HG02798 (cell line): ENCODE measurements at regions not wholly inside any gene's neighbourhood (a gene's known extent, or its start where the extent isn't known, plus 50 kb on each side); places are given as distances from the start of the nearest gene placed in this dataset.
"Not testable (repeated sequence)": the region's sequence is repeated elsewhere in the genome, so short reads cannot be mapped to it uniquely, and the experiment has no call there.

Experiments
- ATAC-seq: cut with Tn5 transposase; IDR thresholded peaks from one replicate; pipeline ENCODE4 v1.9.1; 2021; ENCODE audit warnings: mild to moderate bottlenecking; ENCODE audit not compliant: unreplicated experiment, poor library complexity

DNA sequence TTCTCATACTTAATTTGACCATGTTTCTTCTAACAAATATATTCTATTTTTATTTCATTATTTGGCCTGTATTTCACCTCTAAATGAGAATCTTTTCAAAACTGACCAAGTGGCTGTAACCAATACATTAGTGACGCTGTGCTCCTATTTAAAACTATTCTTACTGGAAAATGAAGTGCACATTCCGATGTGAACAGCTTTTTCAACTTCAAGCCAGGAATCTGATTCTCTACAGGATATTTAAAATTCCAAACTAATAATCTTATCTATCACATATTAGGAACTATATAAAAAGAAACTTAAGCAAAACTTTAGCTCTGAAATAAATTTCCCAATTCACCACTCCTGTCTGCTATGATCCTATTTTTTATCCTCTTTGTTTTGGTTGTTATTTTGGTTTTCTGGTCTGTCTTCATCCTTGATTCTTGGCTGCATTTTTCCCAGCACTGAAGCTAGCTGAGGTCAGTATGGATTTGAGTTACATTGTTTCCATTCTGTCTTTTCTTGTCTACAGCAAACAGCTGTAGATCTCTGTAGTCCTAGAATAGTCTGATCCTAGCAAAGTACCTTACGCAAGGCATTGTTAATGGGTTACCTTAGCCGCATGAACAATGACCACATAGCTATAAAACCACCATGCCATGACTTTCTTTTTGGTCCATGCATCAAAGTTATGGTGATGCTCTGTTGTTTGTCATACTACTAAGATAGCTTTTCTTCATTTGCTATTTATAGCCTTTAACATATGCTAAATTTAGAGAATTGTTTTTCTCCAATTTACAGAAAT lies 748.6 kb upstream of the SPRY2 start:
- no peak for ATAC-seq

DNA sequence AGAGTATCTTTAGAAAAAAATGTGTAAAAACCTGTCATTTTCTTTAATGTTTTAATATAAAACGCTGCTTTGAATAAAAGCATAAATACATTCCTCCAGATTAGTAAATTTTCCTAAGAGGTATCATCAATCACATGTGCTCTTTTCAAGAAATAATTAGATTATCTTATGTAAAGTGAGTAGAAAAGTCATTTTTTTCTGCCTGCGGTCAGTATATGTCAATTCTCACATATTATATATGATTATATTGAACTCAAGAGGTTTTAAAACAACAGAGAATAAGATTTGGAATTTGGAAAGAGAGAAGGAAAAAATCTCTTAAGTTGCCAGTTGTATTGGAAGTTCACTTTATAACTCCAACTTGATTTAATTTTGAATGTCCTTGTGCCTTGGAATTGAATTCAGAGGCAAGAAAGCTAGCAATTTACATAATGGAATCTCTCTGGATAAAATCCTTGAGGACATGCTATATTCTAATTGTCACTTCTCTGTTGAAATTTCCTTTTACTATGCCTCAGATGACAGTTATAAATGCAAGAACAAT lies 740.1 kb upstream of the SPRY2 start:
- ATAC-seq = no peak

DNA sequence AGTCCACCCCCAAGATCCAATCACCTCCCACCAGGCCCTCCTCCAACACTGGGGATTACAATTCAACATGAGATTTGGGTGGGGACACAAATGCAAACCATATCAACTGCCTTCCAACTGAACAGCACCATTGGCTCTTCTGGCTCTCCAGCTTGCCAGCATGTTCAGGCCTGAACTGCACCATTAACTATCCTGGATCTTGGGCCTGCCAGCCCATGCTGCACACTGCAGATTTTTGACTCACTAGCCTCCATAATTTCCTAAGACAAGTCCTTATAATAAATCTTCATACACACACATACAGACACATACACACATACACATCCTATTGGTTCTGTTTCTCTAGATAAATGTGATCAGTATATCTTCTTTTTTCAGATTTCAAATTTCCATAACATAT lies 737.1 kb upstream of the SPRY2 start:
- ATAC-seq = no peak

DNA sequence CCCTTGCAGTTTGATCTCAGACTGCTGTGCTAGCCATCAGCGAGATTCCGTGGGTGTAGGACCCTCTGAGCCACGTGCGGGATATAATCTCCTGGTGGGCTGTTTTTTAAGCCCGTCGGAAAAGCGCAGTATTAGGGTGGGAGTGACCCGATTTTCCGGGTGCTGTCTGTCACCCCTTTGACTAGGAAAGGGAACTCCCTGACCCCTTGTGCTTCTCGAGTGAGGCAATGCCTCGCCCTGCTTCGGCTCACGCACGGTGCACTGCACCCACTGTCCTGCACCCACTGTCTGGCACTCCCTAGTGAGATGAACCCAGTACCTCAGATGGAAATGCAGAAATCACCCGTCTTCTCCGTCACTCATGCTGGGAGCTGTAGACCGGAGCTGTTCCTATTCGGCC lies 728.9 kb upstream of the SPRY2 start:
- ATAC-seq = not testable (repeated sequence)

DNA sequence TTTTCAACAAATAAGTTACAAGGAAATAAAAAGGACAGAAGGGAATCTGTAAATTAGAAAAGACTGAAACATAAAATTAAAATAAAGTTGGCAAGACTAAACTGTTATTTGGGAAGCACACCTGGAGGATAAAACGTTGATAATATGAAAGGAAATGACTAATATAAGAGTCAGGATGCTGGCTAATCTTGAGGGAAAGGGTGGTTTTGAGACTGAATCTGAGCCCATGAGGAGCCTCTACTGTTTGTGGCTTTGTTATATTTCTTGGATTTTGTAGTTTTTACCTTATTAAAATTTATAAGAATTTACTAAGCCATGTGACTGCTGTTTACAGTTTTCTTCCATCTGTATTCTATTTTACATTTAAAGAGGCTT lies 718.0 kb upstream of the SPRY2 start:
- no peak for ATAC-seq

DNA sequence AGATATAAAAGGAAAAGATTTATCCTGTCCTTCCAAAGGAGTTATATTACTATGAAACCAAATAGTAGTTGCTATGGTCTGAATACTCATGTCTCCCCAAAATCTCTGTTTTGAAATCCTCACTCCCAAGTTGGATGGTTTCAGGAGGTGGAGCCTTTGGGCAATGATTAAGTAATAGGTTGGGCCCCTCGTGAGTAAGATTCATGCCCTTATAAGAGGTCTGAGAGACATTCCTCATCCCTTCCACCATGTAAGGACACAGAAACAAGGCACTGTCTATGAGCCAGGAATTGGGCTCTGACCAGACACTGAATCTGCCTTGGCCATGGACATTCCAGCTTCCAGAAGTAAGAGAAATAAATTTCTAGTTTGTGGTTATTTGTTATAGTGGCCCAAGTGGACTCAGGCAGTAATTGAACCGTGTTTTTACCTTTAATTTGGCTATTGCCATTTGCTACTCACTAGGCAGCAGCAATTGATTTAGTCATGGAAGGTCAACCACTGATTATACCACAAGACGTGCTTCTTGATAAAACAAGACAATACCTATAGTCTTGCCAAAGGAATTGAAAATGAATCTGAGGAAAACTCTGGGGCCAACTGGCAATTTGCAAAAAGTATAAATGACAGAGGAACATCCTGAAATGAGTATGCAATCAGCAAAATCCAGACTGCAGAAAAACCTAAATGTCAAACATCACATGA lies 717.4 kb upstream of the SPRY2 start:
- no peak for ATAC-seq

DNA sequence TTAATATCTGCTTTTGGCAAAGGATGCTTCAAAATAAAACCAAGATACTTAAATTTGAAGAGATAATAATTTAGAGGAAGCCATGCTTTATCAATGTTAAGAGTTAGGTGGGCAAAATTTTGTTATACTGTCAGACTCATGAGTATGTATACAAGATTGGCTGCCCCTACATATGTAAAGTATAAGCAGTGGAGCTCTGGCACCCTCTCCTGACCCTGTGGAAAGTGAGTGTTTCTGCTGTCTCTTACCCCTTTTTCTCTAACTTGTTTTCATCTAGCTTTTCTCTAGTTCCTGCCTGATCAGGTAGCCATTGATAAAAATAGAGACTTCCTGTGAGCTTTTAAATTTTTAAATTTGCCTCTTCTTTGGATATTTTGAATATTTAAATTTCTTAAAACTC lies 710.9 kb upstream of the SPRY2 start:
- no peak for ATAC-seq

DNA sequence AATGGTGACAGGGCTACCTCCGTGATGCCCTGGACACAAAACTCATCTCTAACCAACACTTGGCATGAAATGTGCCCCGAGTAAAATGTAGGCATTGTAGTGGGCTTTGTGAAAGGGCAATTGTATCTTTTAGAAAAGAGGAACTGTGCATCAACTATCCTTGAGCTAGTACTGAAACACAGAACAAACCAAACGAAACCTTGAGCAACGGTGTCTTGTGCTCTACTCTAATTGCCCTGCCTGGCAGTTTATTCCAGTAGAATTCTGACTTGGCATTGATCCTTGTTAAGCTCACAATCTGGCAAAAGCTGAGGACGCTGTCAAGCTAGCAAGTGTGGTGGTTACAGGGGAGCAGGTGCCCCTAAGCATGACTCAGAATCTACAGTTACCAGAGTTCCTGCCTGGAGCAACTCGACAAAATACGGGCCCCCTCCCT lies 707.1 kb upstream of the SPRY2 start:
- ATAC-seq = peak; percentile 63

DNA sequence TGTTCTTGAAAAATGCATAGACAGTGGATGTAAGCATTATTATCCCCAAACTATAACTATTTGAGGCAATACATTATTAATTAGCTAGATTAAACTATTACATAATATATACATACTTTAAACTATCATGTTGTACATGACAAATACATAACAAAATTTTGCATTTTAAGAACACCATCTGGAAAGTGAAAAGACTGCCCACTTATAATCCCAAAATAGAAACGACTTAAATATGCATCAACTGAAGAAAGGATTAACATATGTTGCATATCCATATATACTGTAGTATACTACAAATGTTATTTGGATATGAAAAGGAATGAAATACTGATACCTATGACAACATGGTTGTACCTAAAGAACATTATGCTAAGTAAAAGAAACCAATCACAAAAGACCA lies 700.8 kb upstream of the SPRY2 start:
- no peak for ATAC-seq

DNA sequence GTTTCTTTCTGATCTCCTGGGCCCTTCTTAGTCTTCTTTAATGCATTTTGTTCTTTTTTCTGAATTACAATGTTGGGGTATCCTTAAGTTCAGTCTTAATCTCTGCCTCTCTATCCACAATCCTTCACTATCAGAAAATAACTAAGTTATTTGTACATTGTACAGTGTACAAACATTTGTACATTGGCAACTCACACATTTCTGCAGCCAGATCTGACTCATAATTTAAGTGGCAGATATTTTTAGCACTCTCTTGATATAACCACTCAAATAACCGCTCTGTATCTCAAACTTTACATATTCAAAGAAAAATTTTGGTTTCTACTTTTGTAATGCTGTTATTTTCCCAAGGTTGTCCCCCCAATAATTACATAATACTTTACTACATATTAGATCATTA lies 691.1 kb upstream of the SPRY2 start:
- no peak for ATAC-seq

DNA sequence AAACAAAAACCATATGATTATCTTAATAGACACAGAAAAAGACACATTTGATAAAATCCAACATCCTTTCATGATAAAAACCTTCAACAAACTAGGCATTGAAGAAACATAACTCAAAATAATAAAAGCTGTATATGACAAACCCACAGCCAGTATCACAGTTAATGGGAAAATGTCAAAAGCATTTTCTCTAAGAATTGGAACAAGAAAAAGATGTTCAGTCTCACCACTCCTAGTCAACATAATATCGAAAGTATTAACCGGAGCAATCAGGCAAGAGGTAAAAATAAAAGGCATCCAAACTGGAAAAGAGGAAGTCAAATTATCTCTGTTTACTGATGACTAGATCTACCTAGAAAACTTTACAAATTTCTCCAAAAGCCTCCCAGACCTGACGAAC lies 684.2 kb upstream of the SPRY2 start:
- no peak for ATAC-seq

DNA sequence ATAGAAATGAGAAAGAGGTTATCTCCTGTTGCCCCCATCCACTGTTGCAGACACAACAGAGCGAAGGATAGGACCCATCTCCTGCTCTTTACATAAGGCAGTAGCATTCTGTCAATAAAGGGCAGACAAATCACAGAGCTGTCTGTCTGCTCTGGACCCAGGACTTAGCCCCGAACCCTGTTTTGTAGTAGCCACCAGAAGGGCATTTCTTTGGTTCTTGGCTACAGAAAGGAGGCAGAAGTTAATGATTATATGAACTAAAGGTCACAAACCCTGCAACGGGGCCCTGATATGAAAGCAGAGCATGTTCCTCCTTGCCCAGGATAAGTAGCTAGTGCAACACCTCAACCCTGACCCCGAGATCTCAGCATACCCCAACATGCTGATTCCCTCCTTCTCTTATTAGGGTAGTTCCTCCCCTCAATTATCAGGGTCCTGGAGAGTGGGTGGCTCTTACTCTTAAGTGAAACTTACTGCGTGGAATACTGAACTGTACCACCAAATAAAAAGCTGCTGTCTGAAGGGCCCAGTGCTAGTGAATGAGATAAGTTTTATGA lies 680.4 kb upstream of the SPRY2 start:
- no peak for ATAC-seq

DNA sequence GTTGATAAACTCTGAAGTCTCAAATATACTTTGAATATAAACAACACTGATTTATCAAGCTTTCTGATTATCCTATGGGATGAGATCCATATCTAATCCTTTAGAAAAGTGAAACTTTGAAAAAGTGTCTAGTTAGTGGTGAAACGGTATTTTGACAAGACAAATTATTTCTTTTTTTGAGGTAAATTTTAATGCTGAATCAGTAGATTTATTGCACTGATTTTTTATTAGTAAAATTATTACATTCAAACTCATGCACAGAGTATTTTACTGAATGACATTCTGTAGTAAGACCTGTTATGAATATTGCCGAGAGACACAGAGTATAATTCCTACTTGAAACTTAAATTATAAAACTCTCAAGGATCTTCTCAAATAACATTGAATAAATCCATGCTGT lies 679.1 kb upstream of the SPRY2 start:
- ATAC-seq = no peak

DNA sequence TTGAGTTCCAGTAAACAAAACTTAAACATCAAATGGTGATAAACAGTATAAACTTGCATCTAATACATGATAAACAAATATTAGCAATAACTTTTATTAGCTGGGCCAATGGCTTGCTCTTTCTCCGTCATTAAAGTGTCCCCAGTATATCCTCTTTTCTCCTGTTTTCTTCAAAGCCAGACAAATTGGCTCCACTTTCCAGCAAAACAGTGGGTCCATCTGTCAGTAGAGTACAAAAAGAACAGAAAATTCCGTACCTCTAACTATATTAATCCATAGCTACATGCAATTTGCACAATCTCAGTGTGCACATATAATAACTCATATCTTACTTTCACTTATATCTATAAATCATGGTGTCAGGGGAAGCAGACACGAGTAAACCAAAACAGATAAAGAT lies 678.0 kb upstream of the SPRY2 start:
- ATAC-seq = no peak

DNA sequence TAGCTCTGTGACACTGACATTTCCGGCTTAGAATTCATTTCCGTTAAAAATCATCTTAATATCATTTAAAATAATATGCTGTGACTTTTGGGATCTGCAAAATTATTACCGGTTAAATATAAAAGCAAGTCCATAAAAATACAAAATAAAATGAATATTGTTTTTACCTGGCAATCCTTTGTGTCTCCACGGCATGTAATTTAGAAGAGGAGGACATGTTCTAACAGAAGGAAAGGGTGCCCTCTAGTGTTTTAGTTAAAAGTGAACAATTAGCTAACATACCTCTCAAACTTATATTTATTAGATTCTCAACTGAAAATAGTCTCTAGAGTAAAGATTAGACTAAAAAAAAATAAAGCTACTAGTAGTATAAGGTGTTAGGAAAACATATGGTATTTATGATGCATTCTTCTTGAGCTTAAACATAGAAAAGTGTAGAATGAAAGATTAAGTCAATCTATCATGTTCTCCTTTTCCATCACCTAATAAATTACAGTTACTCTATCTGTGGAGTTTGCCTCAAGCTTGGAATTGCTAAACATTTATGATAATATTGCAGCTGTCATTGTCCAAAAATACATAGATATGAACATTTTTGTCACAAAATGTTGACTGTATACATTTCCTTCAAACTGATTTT lies 676.7 kb upstream of the SPRY2 start:
- ATAC-seq = peak; percentile 78

DNA sequence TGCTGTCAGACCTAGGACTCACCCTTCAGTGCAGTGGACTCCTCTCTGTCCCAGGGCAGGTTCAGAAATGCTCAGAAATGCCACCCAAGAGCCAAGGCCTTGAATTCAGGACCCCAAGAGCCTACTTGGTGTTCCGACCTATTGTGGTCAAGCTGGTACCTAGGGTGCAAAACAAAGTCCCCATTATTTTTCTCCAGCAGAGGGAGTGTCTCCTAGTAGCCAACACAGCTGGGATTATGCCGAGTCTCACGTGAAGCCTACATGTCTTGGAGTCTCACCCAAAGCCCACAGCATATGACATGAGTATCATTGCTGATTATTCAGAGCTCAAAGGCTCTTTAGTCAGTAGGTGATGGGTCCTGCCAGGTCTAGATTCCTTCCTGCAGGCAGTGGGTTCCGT lies 671.1 kb upstream of the SPRY2 start:
- ATAC-seq = no peak

DNA sequence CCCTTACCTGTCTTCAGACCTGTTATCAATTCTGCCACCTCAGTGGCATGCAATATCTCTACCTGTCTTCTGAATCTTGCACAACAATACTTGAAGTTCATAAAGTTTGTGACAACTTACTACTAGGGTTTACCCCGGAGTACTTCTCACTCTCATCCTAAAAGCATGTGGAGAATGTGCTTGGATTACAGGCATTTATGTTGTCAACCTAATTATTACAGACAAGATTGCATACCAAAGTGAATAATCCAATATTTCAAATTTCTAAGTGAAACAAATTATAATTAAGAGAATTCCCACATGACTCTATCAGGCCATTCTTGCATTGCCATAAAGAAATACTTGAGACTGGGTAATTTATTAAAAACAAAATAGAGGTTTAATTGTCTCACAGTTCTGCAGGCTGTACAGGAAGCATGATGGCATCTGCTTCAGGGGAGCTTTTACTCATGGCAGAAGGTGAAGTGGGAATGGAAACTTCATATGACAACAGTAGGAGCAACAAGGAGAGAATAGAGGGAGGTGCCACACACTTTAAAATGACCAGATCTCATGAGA lies 661.0 kb upstream of the SPRY2 start:
- ATAC-seq = no peak

DNA sequence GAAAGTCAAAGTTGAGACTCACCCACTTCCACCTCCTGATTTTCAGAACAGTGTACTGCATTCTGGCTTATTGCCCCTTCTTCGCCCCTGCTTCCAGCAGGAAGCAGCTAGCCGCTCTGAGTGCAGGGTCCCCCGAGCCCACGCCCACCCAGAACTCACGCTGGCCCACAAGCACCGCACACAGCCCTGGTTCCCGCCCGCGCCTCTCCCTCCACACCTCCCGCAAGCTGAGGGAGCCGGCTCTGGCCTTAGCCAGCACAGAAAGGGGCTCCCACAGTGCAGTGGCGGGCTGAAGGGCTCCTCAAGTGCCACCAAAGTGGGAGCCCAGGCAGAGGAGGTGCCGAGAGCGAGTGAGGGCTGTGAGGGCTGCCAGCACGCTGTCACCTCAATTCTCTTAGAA lies 657.7 kb upstream of the SPRY2 start:
- ATAC-seq = not testable (repeated sequence)

DNA sequence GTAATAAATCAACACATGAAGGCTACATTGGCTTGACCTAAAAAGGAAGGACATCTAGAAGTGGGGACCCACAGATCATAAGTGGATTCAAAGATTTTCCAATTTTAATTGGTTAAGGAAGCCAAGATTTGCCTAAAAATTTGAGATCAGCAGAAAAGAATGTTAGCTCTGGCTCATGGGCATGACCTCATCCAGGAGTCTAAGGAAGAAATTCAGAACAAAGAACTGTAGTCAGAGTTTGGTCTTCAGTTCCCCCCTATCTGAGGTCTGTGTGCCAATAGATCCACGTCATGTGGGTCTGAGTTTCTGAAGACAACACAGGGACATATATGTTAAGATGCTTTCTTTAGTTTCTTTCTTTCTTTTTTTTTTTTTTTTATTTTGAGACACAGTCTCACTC lies 648.8 kb upstream of the SPRY2 start:
- ATAC-seq = no peak

DNA sequence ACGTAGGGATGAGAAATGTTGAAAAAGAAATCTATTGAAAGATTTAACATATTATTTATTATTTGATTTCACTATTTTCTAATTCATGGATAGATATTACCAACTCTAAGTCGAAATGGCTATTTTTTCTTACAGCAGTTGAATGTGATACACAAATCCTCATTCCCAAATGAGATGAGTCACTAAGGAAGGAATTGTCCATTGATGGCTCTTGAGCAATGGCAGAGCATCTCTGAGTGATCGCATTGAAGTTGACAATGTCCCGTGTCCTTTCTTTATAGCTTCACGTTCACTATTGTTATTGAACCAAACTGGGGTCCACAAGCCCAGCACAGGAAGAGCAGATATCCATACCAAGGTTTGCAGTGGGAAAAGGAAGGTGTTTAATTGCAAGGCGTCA lies 648.3 kb upstream of the SPRY2 start:
- no peak for ATAC-seq
